IMR-90 (cell line): ENCODE measurements at regions not wholly inside any gene's neighbourhood (a gene's known extent, or its start where the extent isn't known, plus 50 kb on each side); places are given as distances from the start of the nearest gene placed in this dataset.

ENCODE experiments used
- BHLHE40 ChIP-seq: fragments of 150-350 bp; IDR thresholded peaks from 2 replicates; pipeline ENCODE4 v1.6.1; 2016; ENCODE audit warnings: mild to moderate bottlenecking, low read depth, low read length
- CEBPB ChIP-seq: IDR thresholded peaks from 2 replicates; pipeline ENCODE4 v1.6.1; 2012; ENCODE audit warnings: low read depth, low read length, improper control_type of control experiment
- CHD1 ChIP-seq: IDR thresholded peaks from 2 replicates; pipeline ENCODE4 v1.6.1; 2012; ENCODE audit warnings: low read depth, low read length, improper control_type of control experiment
- CTCF ChIP-seq: conservative IDR thresholded peaks from 2 replicates; pipeline ENCODE4 v1.5.1; 2012; ENCODE audit warnings: mild to moderate bottlenecking, low read depth, low read length, improper control_type of control experiment
- FOS ChIP-seq: fragments of 150-350 bp; IDR thresholded peaks from 2 replicates; pipeline ENCODE4 v1.6.1; 2016; ENCODE audit warnings: low read depth, low read length
- MAFK ChIP-seq: IDR thresholded peaks from 2 replicates; pipeline ENCODE4 v1.6.1; 2012; ENCODE audit warnings: low read depth, low read length, improper control_type of control experiment
- MAZ ChIP-seq: IDR thresholded peaks from 2 replicates; pipeline ENCODE4 v1.6.1; 2012; ENCODE audit warnings: low read depth, mild to moderate bottlenecking, low read length, improper control_type of control experiment, moderate library complexity, borderline replicate concordance
- MXI1 ChIP-seq: IDR thresholded peaks from 2 replicates; pipeline ENCODE4 v1.6.1; 2012; ENCODE audit warnings: low read depth, mild to moderate bottlenecking, low read length, moderate library complexity, borderline replicate concordance
- NFE2L2 ChIP-seq: fragments of 150-350 bp; IDR thresholded peaks from 2 replicates; pipeline ENCODE4 v1.6.1; 2016; ENCODE audit warnings: low read depth, mild to moderate bottlenecking, low read length
- POLR2A ChIP-seq: IDR thresholded peaks from 2 replicates; pipeline ENCODE4 v1.6.1; 2012; ENCODE audit warnings: mild to moderate bottlenecking, low read depth, low read length
- RAD21 ChIP-seq: IDR thresholded peaks from 2 replicates; pipeline ENCODE4 v1.6.1; 2012; ENCODE audit warnings: low read length, improper control_type of control experiment
- RCOR1 ChIP-seq: IDR thresholded peaks from 2 replicates; pipeline ENCODE4 v1.6.1; 2012; ENCODE audit warnings: mild to moderate bottlenecking, low read length, improper control_type of control experiment; ENCODE audit not compliant: insufficient replicate concordance
- RFX5 ChIP-seq: IDR thresholded peaks from 2 replicates; pipeline ENCODE4 v1.8.0; 2012; ENCODE audit warnings: low read depth, mild to moderate bottlenecking, low read length, moderate library complexity

- TF ChIP-seq MAFK (no peak), CTCF (no peak), RAD21 (no peak), MAZ (no peak), CEBPB (no peak), FOS (no peak), MXI1 (no peak), POLR2A (no peak), RFX5 (no peak), NFE2L2 (no peak), BHLHE40 (no peak), CHD1 (no peak), RCOR1 (no peak)
Measured at GRCh38 chr1:75672108-75672507, 52.4 kb upstream of the ACADM start.
